GM06990 (cell line): ENCODE measurements at regions not wholly inside any gene's neighbourhood (a gene's known extent, or its start where the extent isn't known, plus 50 kb on each side); places are given as distances from the start of the nearest gene placed in this dataset.

Source experiments
- DNase-seq: peaks from one replicate; pipeline ENCODE4 v3.0.0-alpha.2; 2011; ENCODE audit not compliant: insufficient read length; ENCODE audit errors: extremely low read depth
- H3K27me3 ChIP-seq: replicated peaks from 2 replicates; pipeline ENCODE4 v1.6.0; 2011; ENCODE audit warnings: low read length; ENCODE audit not compliant: control insufficient read depth, insufficient read depth
- H3K36me3 ChIP-seq: 2 replicates; pipeline ENCODE4 v1.5.1; 2011; ENCODE audit warnings: low read length; ENCODE audit not compliant: control insufficient read depth, insufficient read depth
- H3K4me3 ChIP-seq: replicated peaks from 2 replicates; pipeline ENCODE4 v1.5.1; 2011; ENCODE audit warnings: low read depth, mild to moderate bottlenecking, control low read depth, low read length
- CTCF ChIP-seq: IDR thresholded peaks from 2 replicates; pipeline ENCODE4 v1.5.1; 2011; ENCODE audit warnings: low read length, control low read depth, mild to moderate bottlenecking, inconsistent platforms; ENCODE audit not compliant: insufficient read depth, poor library complexity, severe bottlenecking

- Histone ChIP-seq H3K27me3 (no peaks in the 10 kb centered on the region), H3K4me3 (no peak overlapping the region), H3K36me3 (no peaks in the 10 kb centered on the region)
- DNase-seq: no peak
- no peak for TF ChIP-seq CTCF
Observed at GRCh38 chr9:87443461-87443860, 54.2 kb upstream of the DAPK1 start.

- DNase-seq: peak; percentile 10
- Histone ChIP-seq H3K4me3 (peak overlapping the region; percentile 39), H3K36me3 (no peaks in the 10 kb centered on the region), H3K27me3 (no peaks in the 10 kb centered on the region)
- no peak for TF ChIP-seq CTCF
Observed at GRCh38 chr9:87445646-87446045, 52.0 kb upstream of the DAPK1 start.

GRCh38 chr9:87446527-87446926 lies 51.1 kb upstream of the DAPK1 start:
- Histone ChIP-seq H3K4me3 (no peak overlapping the region), H3K27me3 (no peaks in the 10 kb centered on the region), H3K36me3 (no peaks in the 10 kb centered on the region)
- no peak for DNase-seq
- TF ChIP-seq CTCF: no peak

GRCh38 chr9:87447547-87448432 lies 49.9 kb upstream of the DAPK1 start:
- DNase-seq: no peak
- TF ChIP-seq CTCF: no peak
- H3K4me3 ChIP-seq: no peak overlapping the region
- no peaks in the 10 kb centered on the region for H3K27me3 ChIP-seq
- H3K36me3 ChIP-seq: no peaks in the 10 kb centered on the region
